ENCODE measurements at regions not wholly inside any gene's neighbourhood (a gene's known extent, or its start where the extent isn't known, plus 50 kb on each side); places are given as distances from the start of the nearest gene placed in this dataset.

- DNase-seq, result no peak
Observed at GRCh38 chr6:149218915-149219314, 98.6 kb upstream of the TAB2 start.

- DNase-seq, result no peak
Observed at GRCh38 chr6:149220882-149221773, 96.4 kb upstream of the TAB2 start.

- DNase-seq, result no peak
Observed at GRCh38 chr6:149221774-149222070, 95.8 kb upstream of the TAB2 start.

- no peak for DNase-seq
Observed at GRCh38 chr6:149223120-149223903, 94.2 kb upstream of the TAB2 start.

- DNase-seq, result no peak
Observed at GRCh38 chr6:149223904-149224351, 93.6 kb upstream of the TAB2 start.

GRCh38 chr6:149224399-149224798, 93.1 kb upstream of the TAB2 start:
- DNase-seq, result no peak

GRCh38 chr6:149225370-149225769, 92.1 kb upstream of the TAB2 start:
- DNase-seq, result no peak

- no peak for DNase-seq
Observed at GRCh38 chr6:149225946-149226345, 91.6 kb upstream of the TAB2 start.

GRCh38 chr6:149227796-149228195, 89.7 kb upstream of the TAB2 start:
- no peak for DNase-seq

- DNase-seq, result no peak
Observed at GRCh38 chr6:149228311-149228955, 89.1 kb upstream of the TAB2 start.

GRCh38 chr6:149229096-149229495, 88.4 kb upstream of the TAB2 start:
- DNase-seq, result no peak

GRCh38 chr6:149230712-149231460, 86.6 kb upstream of the TAB2 start:
- DNase-seq, result no peak

- no peak for DNase-seq
Observed at GRCh38 chr6:149231778-149232177, 85.7 kb upstream of the TAB2 start.

GRCh38 chr6:149233056-149233715, 84.3 kb upstream of the TAB2 start:
- DNase-seq, result no peak

GRCh38 chr6:149234051-149234962, 83.2 kb upstream of the TAB2 start:
- DNase-seq, result no peak

- DNase-seq, result no peak
Observed at GRCh38 chr6:149235130-149235561, 82.4 kb upstream of the TAB2 start.

GRCh38 chr6:149236589-149236988, 80.9 kb upstream of the TAB2 start:
- DNase-seq, result peak in 1 of 2 experiments; percentile 28

GRCh38 chr6:149237464-149237863, 80.0 kb upstream of the TAB2 start:
- DNase-seq, result no peak

- DNase-seq, result no peak
Observed at GRCh38 chr6:149239573-149240209, 77.8 kb upstream of the TAB2 start.

- no peak for DNase-seq
Observed at GRCh38 chr6:149242883-149243282, 74.6 kb upstream of the TAB2 start.

GRCh38 chr6:149244105-149244504, 73.4 kb upstream of the TAB2 start:
- DNase-seq, result no peak

Data from NCI-H446 (cell line).